DND-41 (cell line): ENCODE measurements at regions not wholly inside any gene's neighbourhood (a gene's known extent, or its start where the extent isn't known, plus 50 kb on each side); places are given as distances from the start of the nearest gene placed in this dataset.

Source experiments
- ATAC-seq: fragments of 200-7000 bp; cut with Tn5 transposase; 3 replicates; pipeline ENCODE4 v1.9.1; 2021; ENCODE audit warnings: low read depth; ENCODE audit not compliant: insufficient read depth
- DNase-seq: peaks from one replicate; pipeline ENCODE4 v3.0.0-alpha.2; 2020
- H2AFZ ChIP-seq: 2 replicates; pipeline ENCODE4 v1.6.0; 2012; ENCODE audit warnings: low read depth, low read length
- H3K27ac ChIP-seq: 2 replicates; pipeline ENCODE4 v1.5.1; 2012; ENCODE audit warnings: low read length, inconsistent platforms
- H3K27me3 ChIP-seq: fragments of 200-600 bp; sonication (generic); 2 replicates; pipeline ENCODE4 v1.6.0; 2012; ENCODE audit warnings: low read length, mild to moderate bottlenecking, inconsistent platforms; ENCODE audit not compliant: insufficient read depth, poor library complexity
- H3K36me3 ChIP-seq: 2 replicates; pipeline ENCODE4 v1.5.1; 2012; ENCODE audit warnings: low read length, inconsistent platforms; ENCODE audit not compliant: insufficient read depth
- H3K4me1 ChIP-seq: 2 replicates; pipeline ENCODE4 v1.5.1; 2012; ENCODE audit warnings: mild to moderate bottlenecking, low read length; ENCODE audit not compliant: insufficient read depth
- H3K4me2 ChIP-seq: 2 replicates; pipeline ENCODE4 v1.6.0; 2012; ENCODE audit warnings: mild to moderate bottlenecking, moderate library complexity, low read length, inconsistent platforms; ENCODE audit not compliant: insufficient read depth
- H3K4me3 ChIP-seq, 2 experiments: fragments of 200-600 bp in 1 of 2; shearing (Covaris generic) in 1 of 2; 2 replicates each; pipeline ENCODE4 v1.5.1; 2012 to 2016; ENCODE audit warnings: inconsistent platforms in 2 of 2, low read length in 2 of 2, mild to moderate bottlenecking in 2 of 2, low read depth in 1 of 2, moderate library complexity in 1 of 2
- H3K79me2 ChIP-seq: 2 replicates; pipeline ENCODE4 v1.6.0; 2012; ENCODE audit warnings: low read length, inconsistent platforms; ENCODE audit not compliant: insufficient read depth
- H3K9ac ChIP-seq: 2 replicates; pipeline ENCODE4 v1.6.0; 2012; ENCODE audit warnings: low read depth, mild to moderate bottlenecking, inconsistent platforms, low read length, moderate library complexity
- H3K9me3 ChIP-seq: 2 replicates; pipeline ENCODE4 v1.5.1; 2012; ENCODE audit warnings: low read length, moderate library complexity, mild to moderate bottlenecking, inconsistent platforms; ENCODE audit not compliant: insufficient read depth, severe bottlenecking
- H4K20me1 ChIP-seq: 2 replicates; pipeline ENCODE4 v1.6.0; 2012; ENCODE audit warnings: low read length; ENCODE audit not compliant: insufficient read depth
- EZH2 ChIP-seq: IDR thresholded peaks from 3 replicates; pipeline ENCODE4 v1.6.1; 2012; ENCODE audit warnings: borderline replicate concordance, low read depth, mild to moderate bottlenecking, moderate library complexity, low read length, inconsistent platforms; ENCODE audit not compliant: severe bottlenecking
- TF ChIP-seq, protein P1 (sequence below): IDR thresholded peaks from 2 replicates; pipeline ENCODE4 v1.5.1; 2012; ENCODE audit warnings: borderline replicate concordance, low read length, moderate library complexity, mild to moderate bottlenecking; ENCODE audit not compliant: poor library complexity, severe bottlenecking; ENCODE audit errors: extremely low read depth

DNA sequence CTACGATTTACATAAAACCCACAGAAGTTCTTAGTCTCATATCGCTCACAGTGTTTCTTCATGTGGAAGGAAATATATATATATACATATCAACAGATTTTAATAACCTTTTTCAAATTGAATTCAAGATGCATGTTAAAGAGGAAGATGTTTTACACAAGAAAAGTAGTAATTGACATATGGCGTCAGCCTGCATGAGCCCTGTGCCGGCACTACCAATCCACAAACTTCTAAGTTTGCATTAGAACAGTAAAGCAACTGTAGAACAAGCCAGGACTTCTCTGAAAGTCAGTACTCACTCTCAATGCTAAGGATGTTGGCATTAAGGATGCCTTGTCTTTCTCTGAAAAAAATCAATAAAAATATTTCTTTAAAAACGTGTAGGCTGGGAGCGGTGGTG lies 441.3 kb upstream of the SMIM31 start:
- Histone ChIP-seq H4K20me1 (no peaks in the 10 kb centered on the region), H2AFZ (no peak overlapping the region), H3K4me1 (no peaks in the 10 kb centered on the region), H3K27ac (no peak overlapping the region), H3K4me3 (no peak overlapping the region), H3K4me2 (no peak overlapping the region), H3K9ac (no peak overlapping the region), H3K36me3 (no peaks in the 10 kb centered on the region), H3K79me2 (no peaks in the 10 kb centered on the region), H3K27me3 (no peaks in the 10 kb centered on the region), H3K9me3 (no peaks in the 10 kb centered on the region)
- TF ChIP-seq EZH2, result no peak
- TF ChIP-seq, protein P1, sequence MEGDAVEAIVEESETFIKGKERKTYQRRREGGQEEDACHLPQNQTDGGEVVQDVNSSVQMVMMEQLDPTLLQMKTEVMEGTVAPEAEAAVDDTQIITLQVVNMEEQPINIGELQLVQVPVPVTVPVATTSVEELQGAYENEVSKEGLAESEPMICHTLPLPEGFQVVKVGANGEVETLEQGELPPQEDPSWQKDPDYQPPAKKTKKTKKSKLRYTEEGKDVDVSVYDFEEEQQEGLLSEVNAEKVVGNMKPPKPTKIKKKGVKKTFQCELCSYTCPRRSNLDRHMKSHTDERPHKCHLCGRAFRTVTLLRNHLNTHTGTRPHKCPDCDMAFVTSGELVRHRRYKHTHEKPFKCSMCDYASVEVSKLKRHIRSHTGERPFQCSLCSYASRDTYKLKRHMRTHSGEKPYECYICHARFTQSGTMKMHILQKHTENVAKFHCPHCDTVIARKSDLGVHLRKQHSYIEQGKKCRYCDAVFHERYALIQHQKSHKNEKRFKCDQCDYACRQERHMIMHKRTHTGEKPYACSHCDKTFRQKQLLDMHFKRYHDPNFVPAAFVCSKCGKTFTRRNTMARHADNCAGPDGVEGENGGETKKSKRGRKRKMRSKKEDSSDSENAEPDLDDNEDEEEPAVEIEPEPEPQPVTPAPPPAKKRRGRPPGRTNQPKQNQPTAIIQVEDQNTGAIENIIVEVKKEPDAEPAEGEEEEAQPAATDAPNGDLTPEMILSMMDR, result no peak
- ATAC-seq (no peak), DNase-seq (no peak)

DNA sequence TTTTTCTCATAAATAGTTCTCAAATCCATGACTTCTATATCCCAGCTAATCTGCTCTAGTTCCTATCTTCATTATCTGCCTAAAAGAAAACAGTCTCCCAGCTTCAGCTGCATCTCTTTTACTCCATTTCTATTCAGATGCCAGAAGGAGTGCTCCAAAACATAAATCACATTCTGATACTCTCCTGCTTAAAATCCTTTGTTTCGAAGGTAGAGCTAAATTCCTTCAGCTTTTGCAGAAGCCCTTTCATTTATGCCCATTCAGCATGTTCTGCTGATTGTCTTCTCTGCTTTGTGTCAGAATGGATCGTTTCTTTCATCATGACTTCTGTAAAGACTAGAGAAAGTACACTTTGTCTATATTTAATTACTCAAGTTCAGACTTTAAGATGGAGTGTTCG lies 440.1 kb upstream of the SMIM31 start:
- Histone ChIP-seq H3K4me3 (no peak overlapping the region), H3K36me3 (no peaks in the 10 kb centered on the region), H3K9ac (no peak overlapping the region), H3K4me2 (no peak overlapping the region), H3K79me2 (no peaks in the 10 kb centered on the region), H3K27ac (no peak overlapping the region), H3K9me3 (no peaks in the 10 kb centered on the region), H3K4me1 (no peaks in the 10 kb centered on the region), H4K20me1 (no peaks in the 10 kb centered on the region), H3K27me3 (no peaks in the 10 kb centered on the region), H2AFZ (no peak overlapping the region)
- no peak for TF ChIP-seq EZH2
- no peak for DNase-seq
- ATAC-seq, result no peak

DNA sequence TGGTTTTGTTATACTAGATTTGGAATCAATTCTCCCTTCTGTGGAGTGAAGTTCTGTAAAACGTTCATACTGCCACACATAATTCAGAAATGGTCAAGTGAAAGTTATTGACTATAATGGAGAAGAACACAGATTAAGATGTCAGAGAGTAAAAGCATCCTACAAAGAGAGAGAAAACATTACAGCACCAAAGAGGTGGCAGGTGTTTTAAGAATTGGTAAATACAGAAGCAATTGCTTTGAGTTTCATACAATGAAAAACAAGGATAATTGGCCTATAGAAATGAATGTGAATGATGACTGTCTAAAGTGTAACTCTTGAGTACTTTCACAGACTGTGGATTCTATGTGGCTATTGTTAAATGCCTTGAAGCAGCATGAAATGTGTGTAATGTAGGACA lies 435.6 kb upstream of the SMIM31 start:
- Histone ChIP-seq H4K20me1 (no peaks in the 10 kb centered on the region), H2AFZ (no peak overlapping the region), H3K79me2 (no peaks in the 10 kb centered on the region), H3K9me3 (no peaks in the 10 kb centered on the region), H3K4me1 (no peaks in the 10 kb centered on the region), H3K9ac (no peak overlapping the region), H3K36me3 (no peaks in the 10 kb centered on the region), H3K27me3 (no peaks in the 10 kb centered on the region), H3K4me3 (no peak overlapping the region), H3K27ac (no peak overlapping the region), H3K4me2 (no peak overlapping the region)
- no peak for DNase-seq
- ATAC-seq, result no peak
- TF ChIP-seq EZH2, result no peak
- TF ChIP-seq, protein P1, result no peak

DNA sequence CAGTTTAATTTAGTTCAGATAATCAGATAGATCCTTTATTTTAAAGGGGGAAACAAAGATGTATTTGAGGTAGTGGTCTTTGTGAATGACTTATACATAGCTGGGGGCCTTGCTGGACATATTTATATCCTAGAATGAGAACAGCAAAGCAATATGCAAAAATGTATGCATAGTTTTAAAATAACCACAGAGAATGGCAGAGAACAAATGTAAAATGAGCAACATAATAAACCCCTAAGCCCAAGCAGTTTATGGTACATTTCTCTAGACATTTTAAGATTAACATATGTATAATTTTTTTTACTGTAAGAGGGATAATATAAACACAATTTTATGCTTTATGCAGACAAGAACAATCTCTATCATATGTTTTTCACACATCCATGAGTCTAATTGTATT lies 434.2 kb upstream of the SMIM31 start:
- H4K20me1 ChIP-seq, result no peaks in the 10 kb centered on the region
- ATAC-seq (no peak), DNase-seq (no peak)
- H3K4me3 ChIP-seq, result no peak overlapping the region
- no peak overlapping the region for H3K9ac ChIP-seq
- H3K4me1 ChIP-seq, result no peaks in the 10 kb centered on the region
- TF ChIP-seq, protein P1, result no peak
- TF ChIP-seq EZH2, result no peak
- H3K9me3 ChIP-seq, result no peaks in the 10 kb centered on the region
- H2AFZ ChIP-seq, result no peak overlapping the region
- no peaks in the 10 kb centered on the region for H3K36me3 ChIP-seq
- H3K4me2 ChIP-seq, result no peak overlapping the region
- H3K79me2 ChIP-seq, result no peaks in the 10 kb centered on the region
- no peaks in the 10 kb centered on the region for H3K27me3 ChIP-seq
- H3K27ac ChIP-seq, result no peak overlapping the region
